Liver (tissue), 3 donors: ENCODE measurements at regions not wholly inside any gene's neighbourhood (a gene's known extent, or its start where the extent isn't known, plus 50 kb on each side); places are given as distances from the start of the nearest gene placed in this dataset.
"Not testable (repeated sequence)": the region's sequence is repeated elsewhere in the genome, so short reads cannot be mapped to it uniquely, and the experiment has no call there.

ENCODE experiments used
- CTCF ChIP-seq: fragments of 150-350 bp; IDR thresholded peaks from 2 replicates; pipeline ENCODE4 v1.5.1; 2017; ENCODE audit warnings: improper control_type of control experiment, low read depth, low read length; ENCODE audit not compliant: missing input control
- FOXA1 ChIP-seq: IDR thresholded peaks from 2 replicates; pipeline ENCODE4 v1.6.1; 2016; ENCODE audit warnings: antibody characterized with exemption
- HNF4A ChIP-seq, 2 donors: conservative IDR thresholded peaks; 2 replicates each; pipeline ENCODE4 v1.6.1; 2016; ENCODE audit warnings: antibody characterized with exemption in 2 of 2, mild to moderate bottlenecking in 2 of 2
- JUND ChIP-seq, 2 donors: IDR thresholded peaks; 2 replicates each; pipeline ENCODE4 v1.6.1; 2016; ENCODE audit warnings: antibody characterized with exemption in 2 of 2
- REST ChIP-seq: IDR thresholded peaks from 2 replicates; pipeline ENCODE4 v1.6.1; 2016; ENCODE audit warnings: antibody characterized with exemption, mild to moderate bottlenecking
- donor health status: healthy.
- donor health status: healthy.

- not testable (repeated sequence) for TF ChIP-seq FOXA1; REST; CTCF; HNF4A (conservative IDR thresholded peaks at IDR 0.05); JUND (IDR thresholded peaks at IDR 0.05)
Measured at GRCh38 chr7:130860832-130861231, 126.8 kb upstream of the KLF14 start.
